SU-DHL-6 (cell line): ENCODE measurements at regions not wholly inside any gene's neighbourhood (a gene's known extent, or its start where the extent isn't known, plus 50 kb on each side); places are given as distances from the start of the nearest gene placed in this dataset.

ENCODE experiments used
- CTCF ChIP-seq: fragments of 200-600 bp; sonication (generic); IDR thresholded peaks from one replicate; pipeline ENCODE4 v1.5.1; 2017; ENCODE audit warnings: antibody characterized with exemption, mild to moderate bottlenecking, low read length, moderate library complexity; ENCODE audit not compliant: insufficient read depth, poor library complexity, severe bottlenecking
- EZH2phosphoT487 ChIP-seq: fragments of 200-600 bp; sonication (generic), shearing (Covaris generic); conservative IDR thresholded peaks from 2 replicates; pipeline ENCODE4 v1.6.1; 2018; ENCODE audit warnings: mild to moderate bottlenecking, antibody characterized with exemption, low read length, moderate library complexity, mixed read lengths

- no peak for TF ChIP-seq CTCF
- TF ChIP-seq EZH2phosphoT487, result no peak
These were observed 226.0 kb downstream of the SPRY1 start for GRCh38 chr4:123622572-123622971.
